ENCODE measurements at regions not wholly inside any gene's neighbourhood (a gene's known extent, or its start where the extent isn't known, plus 50 kb on each side); places are given as distances from the start of the nearest gene placed in this dataset.
A peak's percentile ranks its signal among the peaks of the same experiment; 100 is the strongest.

- no peak overlapping the region for H3K4me3 ChIP-seq
- no peak for TF ChIP-seq Cebpa-rat (IDR thresholded peaks at IDR 0.05)
- H4K20me1 ChIP-seq, result peaks cover 30% of the 10 kb centered on the region; the same call in 1 of the 2 replicates
- H3K9me3 ChIP-seq, result peaks cover 74% of the 10 kb centered on the region
- no peak overlapping the region for H3K27ac ChIP-seq
- H3K36me3 ChIP-seq, result peaks cover 38% of the 10 kb centered on the region
- no peak overlapping the region for H3K4me2 ChIP-seq
- H3K4me1 ChIP-seq, result no peaks in the 10 kb centered on the region
- no peaks in the 10 kb centered on the region for H3K27me3 ChIP-seq
- H3K9ac ChIP-seq, result no peak overlapping the region
Observed at GRCh38 chr3:15851735-15852134, 54.0 kb upstream of the ANKRD28 start.

GRCh38 chr3:15858547-15859506, 61.0 kb upstream of the ANKRD28 start:
- Histone ChIP-seq H3K4me2 (peak overlapping the region; percentile 92), H4K20me1 (peaks cover 32% of the 10 kb centered on the region), H3K4me1 (peaks cover 26% of the 10 kb centered on the region), H3K4me3 (peak overlapping the region; percentile 100), H3K27ac (peak overlapping the region; percentile 90), H3K9me3 (peaks cover 29% of the 10 kb centered on the region), H3K27me3 (no peaks in the 10 kb centered on the region), H3K36me3 (peaks cover 17% of the 10 kb centered on the region; the same call in 1 of the 2 replicates), H3K9ac (peak overlapping the region; percentile 92)
- no peak for TF ChIP-seq Cebpa-rat (IDR thresholded peaks at IDR 0.05)

GRCh38 chr3:15859507-15860013, 61.8 kb upstream of the ANKRD28 start:
- Histone ChIP-seq H3K36me3 (peaks cover 15% of the 10 kb centered on the region), H3K4me2 (peak overlapping the region; percentile 92), H3K27me3 (no peaks in the 10 kb centered on the region), H3K9me3 (peaks cover 28% of the 10 kb centered on the region), H3K4me3 (peak overlapping the region; percentile 100), H4K20me1 (peaks cover 32% of the 10 kb centered on the region), H3K27ac (peak overlapping the region; percentile 90), H3K4me1 (peaks cover 26% of the 10 kb centered on the region), H3K9ac (peak overlapping the region; percentile 92)
- TF ChIP-seq Cebpa-rat (IDR thresholded peaks at IDR 0.05), result no peak

GRCh38 chr3:15860014-15860934, 62.5 kb upstream of the ANKRD28 start:
- H3K36me3 ChIP-seq, result peaks cover 15% of the 10 kb centered on the region
- H4K20me1 ChIP-seq, result peaks cover 32% of the 10 kb centered on the region
- peak overlapping the region; percentile 83 for H3K9ac ChIP-seq
- peak overlapping the region; percentile 100 for H3K4me3 ChIP-seq
- TF ChIP-seq Cebpa-rat (IDR thresholded peaks at IDR 0.05), result no peak
- peak overlapping the region; percentile 85 for H3K27ac ChIP-seq
- peak overlapping the region; percentile 94 for H3K4me2 ChIP-seq
- H3K9me3 ChIP-seq, result peaks cover 29% of the 10 kb centered on the region
- peaks cover 26% of the 10 kb centered on the region for H3K4me1 ChIP-seq
- no peaks in the 10 kb centered on the region for H3K27me3 ChIP-seq

GRCh38 chr3:15861163-15861562, 63.4 kb upstream of the ANKRD28 start:
- peaks cover 27% of the 10 kb centered on the region for H4K20me1 ChIP-seq
- H3K9ac ChIP-seq, result peak overlapping the region; percentile 83; the same call in 1 of the 2 replicates
- peaks cover 26% of the 10 kb centered on the region for H3K4me1 ChIP-seq
- no peak overlapping the region for H3K27ac ChIP-seq
- H3K27me3 ChIP-seq, result no peaks in the 10 kb centered on the region
- peak overlapping the region; percentile 94 for H3K4me2 ChIP-seq
- H3K4me3 ChIP-seq, result peak overlapping the region; percentile 100
- peaks cover 26% of the 10 kb centered on the region for H3K9me3 ChIP-seq
- peaks cover 18% of the 10 kb centered on the region for H3K36me3 ChIP-seq
- TF ChIP-seq Cebpa-rat (IDR thresholded peaks at IDR 0.05), result no peak

GRCh38 chr3:15872807-15873206, 75.0 kb upstream of the ANKRD28 start:
- H4K20me1 ChIP-seq, result no peaks in the 10 kb centered on the region
- peaks cover 3% of the 10 kb centered on the region for H3K36me3 ChIP-seq
- peaks cover 12% of the 10 kb centered on the region for H3K9me3 ChIP-seq
- peak; percentile 14; the same call in 1 of the 2 replicates for TF ChIP-seq Cebpa-rat (IDR thresholded peaks at IDR 0.05)
- no peak overlapping the region for H3K27ac ChIP-seq
- no peak overlapping the region for H3K4me2 ChIP-seq
- H3K27me3 ChIP-seq, result no peaks in the 10 kb centered on the region
- H3K9ac ChIP-seq, result no peak overlapping the region
- H3K4me1 ChIP-seq, result no peaks in the 10 kb centered on the region
- no peak overlapping the region for H3K4me3 ChIP-seq

GRCh38 chr3:15873415-15873814, 75.6 kb upstream of the ANKRD28 start:
- Histone ChIP-seq H3K9ac (no peak overlapping the region), H3K4me1 (no peaks in the 10 kb centered on the region), H3K27me3 (no peaks in the 10 kb centered on the region), H4K20me1 (no peaks in the 10 kb centered on the region), H3K4me3 (no peak overlapping the region), H3K27ac (no peak overlapping the region), H3K9me3 (peaks cover 18% of the 10 kb centered on the region), H3K36me3 (peaks cover 10% of the 10 kb centered on the region), H3K4me2 (no peak overlapping the region)
- no peak for TF ChIP-seq Cebpa-rat (IDR thresholded peaks at IDR 0.05)

GRCh38 chr3:15875016-15875689, 77.4 kb upstream of the ANKRD28 start:
- no peak overlapping the region for H3K27ac ChIP-seq

GRCh38 chr3:15876669-15877068, 78.9 kb upstream of the ANKRD28 start:
- no peak for TF ChIP-seq Cebpa-rat (IDR thresholded peaks at IDR 0.05)
- Histone ChIP-seq H3K36me3 (peaks cover 21% of the 10 kb centered on the region), H3K9me3 (peaks cover 26% of the 10 kb centered on the region), H4K20me1 (no peaks in the 10 kb centered on the region), H3K4me2 (no peak overlapping the region), H3K4me1 (no peaks in the 10 kb centered on the region), H3K9ac (no peak overlapping the region), H3K27ac (no peak overlapping the region), H3K4me3 (no peak overlapping the region), H3K27me3 (no peaks in the 10 kb centered on the region)

More at GRCh38 chr3:15875016-15875689, 77.4 kb upstream of the ANKRD28 start:
- TF ChIP-seq Cebpa-rat (IDR thresholded peaks at IDR 0.05), result no peak
- Histone ChIP-seq H4K20me1 (no peaks in the 10 kb centered on the region), H3K4me2 (no peak overlapping the region), H3K9me3 (peaks cover 26% of the 10 kb centered on the region), H3K4me3 (no peak overlapping the region), H3K36me3 (peaks cover 21% of the 10 kb centered on the region), H3K9ac (no peak overlapping the region), H3K4me1 (no peaks in the 10 kb centered on the region), H3K27me3 (no peaks in the 10 kb centered on the region)

Measured in BLaER1 (cell line).